OCI-LY1 (cell line): ENCODE measurements at regions not wholly inside any gene's neighbourhood (a gene's known extent, or its start where the extent isn't known, plus 50 kb on each side); places are given as distances from the start of the nearest gene placed in this dataset.

ENCODE experiments used
- CTCF ChIP-seq: fragments of 200-600 bp; sonication (generic), shearing (Covaris generic); IDR thresholded peaks from 2 replicates; pipeline ENCODE4 v1.5.1; 2017; ENCODE audit warnings: mild to moderate bottlenecking, antibody characterized with exemption, low read length, moderate library complexity, mixed read lengths
- EZH2 ChIP-seq: fragments of 200-600 bp; sonication (generic), shearing (Covaris generic); IDR thresholded peaks from 2 replicates; pipeline ENCODE4 v1.8.0; 2017; ENCODE audit warnings: borderline replicate concordance, mixed run types, mild to moderate bottlenecking, antibody characterized with exemption, low read length, moderate library complexity, mixed read lengths

- TF ChIP-seq CTCF (no peak), EZH2 (no peak)
Observed at GRCh38 chr3:150090877-150091276, 120.2 kb upstream of the PFN2 start.
